LNCaP clone FGC (cell line): ENCODE measurements at regions not wholly inside any gene's neighbourhood (a gene's known extent, or its start where the extent isn't known, plus 50 kb on each side); places are given as distances from the start of the nearest gene placed in this dataset.
"Not testable (repeated sequence)": the region's sequence is repeated elsewhere in the genome, so short reads cannot be mapped to it uniquely, and the experiment has no call there.

Experiments
- DNase-seq: peaks from one replicate; pipeline ENCODE4 v3.0.0-alpha.2; 2011; ENCODE audit warnings: low read depth
- H3K4me3 ChIP-seq: 2 replicates; pipeline ENCODE4 v1.5.1; 2011; ENCODE audit warnings: mild to moderate bottlenecking, low read depth, low read length, control low read depth
- TF ChIP-seq, protein P1 (sequence below): IDR thresholded peaks from 2 replicates; pipeline ENCODE4 v1.5.1; 2012; ENCODE audit warnings: mild to moderate bottlenecking; ENCODE audit not compliant: control insufficient read depth, insufficient read depth; ENCODE audit errors: extremely low read depth

DNA sequence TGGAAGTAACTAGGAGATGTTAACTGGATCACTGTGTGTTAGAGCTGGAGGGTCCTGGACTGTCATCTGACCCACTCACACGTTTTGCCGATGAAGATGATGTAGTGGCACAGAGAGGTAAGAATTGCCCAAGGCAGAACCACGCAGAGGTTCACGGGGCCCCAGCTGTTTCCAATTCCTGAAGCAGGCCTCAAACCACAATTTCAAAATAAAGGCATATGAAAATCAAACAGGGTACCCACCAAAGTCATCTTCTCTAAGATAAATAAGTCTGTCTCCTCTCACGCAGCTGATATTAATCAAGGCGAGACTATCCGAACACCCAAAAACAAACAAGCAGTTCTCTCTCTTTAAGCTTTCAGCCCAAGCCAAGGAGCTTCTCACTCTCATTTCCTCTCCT, 113.3 kb upstream of the JCAD start:
- TF ChIP-seq, protein P1, sequence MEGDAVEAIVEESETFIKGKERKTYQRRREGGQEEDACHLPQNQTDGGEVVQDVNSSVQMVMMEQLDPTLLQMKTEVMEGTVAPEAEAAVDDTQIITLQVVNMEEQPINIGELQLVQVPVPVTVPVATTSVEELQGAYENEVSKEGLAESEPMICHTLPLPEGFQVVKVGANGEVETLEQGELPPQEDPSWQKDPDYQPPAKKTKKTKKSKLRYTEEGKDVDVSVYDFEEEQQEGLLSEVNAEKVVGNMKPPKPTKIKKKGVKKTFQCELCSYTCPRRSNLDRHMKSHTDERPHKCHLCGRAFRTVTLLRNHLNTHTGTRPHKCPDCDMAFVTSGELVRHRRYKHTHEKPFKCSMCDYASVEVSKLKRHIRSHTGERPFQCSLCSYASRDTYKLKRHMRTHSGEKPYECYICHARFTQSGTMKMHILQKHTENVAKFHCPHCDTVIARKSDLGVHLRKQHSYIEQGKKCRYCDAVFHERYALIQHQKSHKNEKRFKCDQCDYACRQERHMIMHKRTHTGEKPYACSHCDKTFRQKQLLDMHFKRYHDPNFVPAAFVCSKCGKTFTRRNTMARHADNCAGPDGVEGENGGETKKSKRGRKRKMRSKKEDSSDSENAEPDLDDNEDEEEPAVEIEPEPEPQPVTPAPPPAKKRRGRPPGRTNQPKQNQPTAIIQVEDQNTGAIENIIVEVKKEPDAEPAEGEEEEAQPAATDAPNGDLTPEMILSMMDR = no peak
- no peak overlapping the region for H3K4me3 ChIP-seq
- no peak for DNase-seq

DNA sequence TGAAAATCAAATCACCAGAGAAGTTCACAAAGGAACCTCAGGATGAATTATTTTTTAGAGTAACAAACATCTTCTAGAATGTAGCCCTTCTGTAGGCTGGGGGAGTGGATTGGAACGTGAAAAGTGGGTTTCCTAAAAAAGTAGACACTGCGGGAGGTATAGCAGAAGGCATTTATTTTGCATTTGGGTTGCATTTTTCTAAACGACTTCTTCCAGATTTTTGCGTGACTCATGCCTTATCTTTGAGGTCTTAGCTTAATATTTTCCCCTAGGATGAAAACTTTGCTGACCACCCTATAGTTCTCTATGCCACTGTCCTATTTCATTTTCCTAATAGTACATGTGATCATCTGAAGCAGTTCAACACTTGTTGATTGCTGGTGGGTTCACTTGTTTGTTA, 112.7 kb upstream of the JCAD start:
- TF ChIP-seq, protein P1 = no peak
- DNase-seq = no peak
- H3K4me3 ChIP-seq = no peak overlapping the region

DNA sequence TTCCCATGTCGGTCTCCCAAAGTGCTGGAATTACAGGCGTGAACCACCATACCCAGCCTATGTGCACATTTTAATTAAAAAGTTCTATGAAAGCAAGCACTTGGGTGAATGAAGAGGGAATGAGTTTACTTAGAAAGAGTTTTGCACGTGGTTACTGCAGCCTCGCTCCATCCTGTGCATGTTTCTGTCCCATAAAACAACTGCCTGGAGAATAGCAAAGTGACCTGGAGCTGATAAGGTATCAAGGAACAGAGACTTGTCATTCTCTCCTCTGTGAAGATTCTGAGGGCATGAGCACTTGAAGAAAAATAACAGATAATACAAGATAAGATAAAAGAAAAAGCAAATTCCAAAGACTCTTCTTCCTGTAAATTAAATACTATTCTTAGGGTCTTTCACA, 112.2 kb upstream of the JCAD start:
- no peak for DNase-seq

DNA sequence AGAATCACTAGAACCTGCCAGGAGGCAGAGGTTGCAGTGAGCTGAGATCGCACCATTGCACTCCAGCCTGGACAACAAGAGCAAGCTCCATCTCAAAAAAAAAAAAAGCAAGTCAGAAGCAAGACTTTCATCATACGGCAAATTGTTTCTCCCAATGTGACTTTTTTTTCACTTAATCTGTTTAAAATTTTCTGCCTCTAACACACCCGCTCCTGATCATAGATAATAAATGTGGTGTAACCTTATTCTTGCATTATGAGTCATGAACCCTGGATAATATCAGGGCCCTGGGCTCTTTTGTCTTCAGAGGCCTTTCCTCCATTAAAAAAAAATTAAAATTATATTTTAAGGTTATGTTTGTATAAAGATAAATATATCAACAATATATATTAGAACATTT, 111.4 kb upstream of the JCAD start:
- no peak for DNase-seq
- no peak overlapping the region for H3K4me3 ChIP-seq
- TF ChIP-seq, protein P1 = no peak

More for the DNA sequence above, 112.2 kb upstream of the JCAD start:
- TF ChIP-seq, protein P1 = no peak
- no peak overlapping the region for H3K4me3 ChIP-seq

DNA sequence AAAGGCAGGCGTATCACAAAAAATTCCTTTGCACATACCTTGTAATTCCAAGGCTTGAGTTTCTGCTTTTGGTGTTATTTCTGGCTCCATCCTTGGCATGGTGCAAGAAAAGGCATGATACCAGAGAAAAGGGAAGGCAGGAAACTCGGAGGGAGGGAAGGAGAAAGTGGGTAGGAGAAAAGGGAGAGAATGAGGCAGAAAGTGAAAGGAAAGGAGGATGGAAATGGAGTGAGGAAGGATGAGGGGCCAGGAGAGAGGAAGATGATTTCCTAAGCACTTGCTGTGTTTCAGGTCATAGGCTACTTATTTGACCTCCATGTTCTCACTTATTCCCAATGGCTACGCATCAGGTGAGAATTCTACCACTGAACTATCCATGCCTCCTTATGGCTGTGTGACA, 110.8 kb upstream of the JCAD start:
- TF ChIP-seq, protein P1 = no peak
- DNase-seq = no peak
- H3K4me3 ChIP-seq = no peak overlapping the region

DNA sequence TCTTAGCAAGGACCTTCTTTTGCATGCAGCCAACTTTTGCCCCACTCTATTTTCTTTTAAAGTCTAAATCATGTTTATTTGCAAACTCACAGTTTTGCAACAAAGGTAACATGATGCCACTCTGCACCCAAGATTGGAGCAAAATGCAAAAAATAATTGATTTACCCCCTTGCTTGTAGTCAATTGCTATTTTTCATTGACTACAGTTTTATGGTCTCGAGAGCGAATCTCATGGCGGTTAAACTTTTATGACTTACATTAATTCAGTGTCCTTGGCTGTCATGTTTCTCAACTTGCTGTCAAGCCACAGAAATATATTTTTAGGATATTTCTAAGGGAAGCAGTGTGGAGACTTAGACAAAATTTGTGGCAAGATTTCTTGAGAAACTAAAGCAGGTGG, 110.0 kb upstream of the JCAD start:
- DNase-seq = no peak
- H3K4me3 ChIP-seq = no peak overlapping the region
- TF ChIP-seq, protein P1 = no peak

DNA sequence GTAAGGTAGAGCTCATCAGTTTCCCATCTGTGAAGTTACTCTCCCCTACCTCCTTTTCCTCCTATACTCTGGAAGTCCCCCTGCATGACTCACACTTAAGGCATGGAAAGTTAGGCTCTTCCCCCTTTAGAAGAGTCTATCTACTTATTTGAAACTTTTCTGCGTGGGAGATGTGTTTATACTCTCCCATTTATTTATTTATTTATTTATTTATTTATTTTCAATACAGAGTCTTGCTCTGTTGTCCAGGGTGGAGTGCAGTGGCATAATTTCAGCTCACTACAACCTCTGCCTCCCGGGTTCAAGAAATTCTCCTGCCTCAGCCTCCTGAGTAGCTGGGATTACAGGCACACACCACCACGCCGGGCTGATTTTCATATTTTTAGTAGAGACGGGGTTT, 107.5 kb upstream of the JCAD start:
- TF ChIP-seq, protein P1 = no peak
- DNase-seq = no peak
- no peak overlapping the region for H3K4me3 ChIP-seq

DNA sequence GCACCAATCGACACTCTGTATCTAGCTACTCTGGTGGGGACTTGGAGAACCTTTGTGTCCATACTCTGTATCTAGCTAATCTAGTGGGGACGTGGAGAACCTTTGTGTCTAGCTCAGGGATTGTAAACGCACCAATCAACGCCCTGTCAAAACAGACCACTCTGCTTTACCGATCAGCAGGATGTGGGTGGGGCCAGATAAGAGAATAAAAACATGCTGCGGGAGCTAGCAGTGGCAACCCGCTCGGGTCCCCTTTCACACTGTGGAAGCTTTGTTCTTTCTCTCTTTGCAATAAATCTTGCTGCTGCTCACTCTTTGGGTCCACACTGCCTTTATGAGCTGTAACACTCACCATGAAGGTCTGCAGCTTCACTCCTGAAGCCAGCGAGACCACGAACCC, 104.0 kb upstream of the JCAD start:
- H3K4me3 ChIP-seq, DNase-seq: not testable (repeated sequence)

DNA sequence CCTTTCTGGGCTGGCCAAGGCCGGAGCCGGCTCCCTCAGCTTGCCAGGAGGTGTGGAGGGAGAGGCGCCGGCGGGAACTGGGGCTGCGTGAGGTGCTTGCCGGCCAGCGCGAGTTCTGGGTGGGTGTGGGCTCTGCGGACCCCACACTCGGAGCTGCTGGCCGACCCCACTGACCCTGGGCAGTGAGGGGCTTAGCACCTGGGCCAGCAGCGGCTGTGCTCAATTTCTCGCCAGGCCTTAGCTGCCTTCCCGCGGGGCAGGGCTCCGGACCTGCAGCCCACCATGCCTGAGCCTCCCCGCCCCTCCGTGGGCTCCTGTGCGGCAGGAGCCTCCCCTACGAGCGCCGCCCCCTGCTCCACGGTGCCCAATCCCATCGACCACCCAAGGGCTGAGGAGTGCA, 103.4 kb upstream of the JCAD start:
- DNase-seq, H3K4me3 ChIP-seq: not testable (repeated sequence)
